ENCODE measurements at regions not wholly inside any gene's neighbourhood (a gene's known extent, or its start where the extent isn't known, plus 50 kb on each side); places are given as distances from the start of the nearest gene placed in this dataset.

DNA sequence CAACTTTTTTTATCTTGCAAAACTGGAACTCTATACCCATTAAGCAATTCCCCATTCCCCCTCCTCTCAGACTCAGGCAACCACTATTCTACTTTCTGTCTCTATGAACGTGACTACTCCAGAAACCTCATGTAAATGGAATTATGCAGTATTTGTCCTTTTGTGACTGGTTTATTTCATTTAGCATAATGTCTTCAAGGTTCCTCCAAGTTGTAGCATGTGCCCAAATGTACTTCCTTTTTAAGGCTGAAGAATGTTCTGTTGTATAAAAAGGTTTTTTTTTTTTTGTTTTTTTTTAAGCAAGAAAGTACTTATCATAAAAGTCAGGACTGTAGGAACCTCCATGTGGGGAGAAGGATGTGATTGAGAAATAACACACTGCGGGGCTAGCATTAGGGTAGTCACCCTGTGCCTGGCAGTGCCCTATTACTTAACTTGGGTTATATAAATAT, 145.3 kb upstream of the FOXN2 start:
- TF ChIP-seq, protein P1, sequence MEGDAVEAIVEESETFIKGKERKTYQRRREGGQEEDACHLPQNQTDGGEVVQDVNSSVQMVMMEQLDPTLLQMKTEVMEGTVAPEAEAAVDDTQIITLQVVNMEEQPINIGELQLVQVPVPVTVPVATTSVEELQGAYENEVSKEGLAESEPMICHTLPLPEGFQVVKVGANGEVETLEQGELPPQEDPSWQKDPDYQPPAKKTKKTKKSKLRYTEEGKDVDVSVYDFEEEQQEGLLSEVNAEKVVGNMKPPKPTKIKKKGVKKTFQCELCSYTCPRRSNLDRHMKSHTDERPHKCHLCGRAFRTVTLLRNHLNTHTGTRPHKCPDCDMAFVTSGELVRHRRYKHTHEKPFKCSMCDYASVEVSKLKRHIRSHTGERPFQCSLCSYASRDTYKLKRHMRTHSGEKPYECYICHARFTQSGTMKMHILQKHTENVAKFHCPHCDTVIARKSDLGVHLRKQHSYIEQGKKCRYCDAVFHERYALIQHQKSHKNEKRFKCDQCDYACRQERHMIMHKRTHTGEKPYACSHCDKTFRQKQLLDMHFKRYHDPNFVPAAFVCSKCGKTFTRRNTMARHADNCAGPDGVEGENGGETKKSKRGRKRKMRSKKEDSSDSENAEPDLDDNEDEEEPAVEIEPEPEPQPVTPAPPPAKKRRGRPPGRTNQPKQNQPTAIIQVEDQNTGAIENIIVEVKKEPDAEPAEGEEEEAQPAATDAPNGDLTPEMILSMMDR (conservative IDR thresholded peaks at IDR 0.05; ENCODE audit: low read length) = no peak
- no peak for TF ChIP-seq EZH2phosphoT487 (IDR thresholded peaks at IDR 0.05; ENCODE audit: borderline replicate concordance)
